ENCODE measurements at regions not wholly inside any gene's neighbourhood (a gene's known extent, or its start where the extent isn't known, plus 50 kb on each side); places are given as distances from the start of the nearest gene placed in this dataset.

- TF ChIP-seq HMGXB4 (CRISPR knock-in tag; IDR thresholded peaks at IDR 0.05) (no peak), KAT7 (CRISPR knock-in tag; IDR thresholded peaks at IDR 0.05; ENCODE audit: borderline replicate concordance) (no peak), CTCF (IDR thresholded peaks at IDR 0.05) (no peak), TP53 (CRISPR knock-in tag; IDR thresholded peaks at IDR 0.05) (no peak), STAT6 (CRISPR knock-in tag; conservative IDR thresholded peaks at IDR 0.05; ENCODE audit: low read depth) (no peak), SP1 (CRISPR knock-in tag; conservative IDR thresholded peaks at IDR 0.05) (no peak), ZNF281 (CRISPR knock-in tag; IDR thresholded peaks at IDR 0.05) (no peak), ATF2 (CRISPR knock-in tag; IDR thresholded peaks at IDR 0.05; ENCODE audit: borderline replicate concordance, low read depth) (no peak), FOXJ3 (CRISPR knock-in tag; IDR thresholded peaks at IDR 0.05; ENCODE audit: borderline replicate concordance) (no peak), USF2 (CRISPR knock-in tag; IDR thresholded peaks at IDR 0.05) (no peak)
These were observed 480.5 kb downstream of the TRIB2 start for GRCh38 chr2:13197248-13197647.

Data from WTC11 (cell line).